ENCODE measurements at regions not wholly inside any gene's neighbourhood (a gene's known extent, or its start where the extent isn't known, plus 50 kb on each side); places are given as distances from the start of the nearest gene placed in this dataset.
"Not testable (repeated sequence)": the region's sequence is repeated elsewhere in the genome, so short reads cannot be mapped to it uniquely, and the experiment has no call there.

DNA sequence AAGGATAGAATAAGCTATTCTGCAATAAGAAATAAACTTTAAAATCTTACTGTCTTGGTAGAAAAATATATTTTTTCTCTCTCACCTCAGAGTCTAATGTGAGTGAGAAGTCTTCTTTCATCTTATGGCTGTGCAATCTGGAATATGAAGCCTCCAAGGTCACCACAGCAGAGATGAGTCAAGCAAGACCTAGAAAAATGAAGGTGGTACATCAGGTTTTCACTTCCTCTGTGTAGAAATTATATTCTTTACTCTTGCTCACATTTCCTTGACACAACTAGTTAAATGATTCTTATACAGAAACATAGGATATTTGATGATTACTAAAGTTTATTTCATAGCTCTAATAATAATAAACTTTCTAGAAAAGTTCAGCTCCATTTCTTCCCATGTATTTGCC is 211.4 kb downstream of the CXXC4 start:
- H3K36me3 Mint-ChIP-seq (ENCODE audit: low read depth, unreplicated experiment) = no peaks in the 10 kb centered on the region
- no peak for FAIRE-seq
- H3K27ac ChIP-seq (ENCODE audit: low read depth, low read length) = no peak overlapping the region

GRCh38 chr4:104279744-104280143 is 214.9 kb downstream of the CXXC4 start:
- H4K20me1 ChIP-seq (ENCODE audit: insufficient read depth, low read length) = no peaks in the 10 kb centered on the region
- no peaks in the 10 kb centered on the region for H3K9me3 ChIP-seq (ENCODE audit: insufficient read depth, low read depth, low read length)
- H3K4me3 ChIP-seq (ENCODE audit: insufficient read depth, low read depth, low read length) = no peak overlapping the region
- TF ChIP-seq, protein P1, sequence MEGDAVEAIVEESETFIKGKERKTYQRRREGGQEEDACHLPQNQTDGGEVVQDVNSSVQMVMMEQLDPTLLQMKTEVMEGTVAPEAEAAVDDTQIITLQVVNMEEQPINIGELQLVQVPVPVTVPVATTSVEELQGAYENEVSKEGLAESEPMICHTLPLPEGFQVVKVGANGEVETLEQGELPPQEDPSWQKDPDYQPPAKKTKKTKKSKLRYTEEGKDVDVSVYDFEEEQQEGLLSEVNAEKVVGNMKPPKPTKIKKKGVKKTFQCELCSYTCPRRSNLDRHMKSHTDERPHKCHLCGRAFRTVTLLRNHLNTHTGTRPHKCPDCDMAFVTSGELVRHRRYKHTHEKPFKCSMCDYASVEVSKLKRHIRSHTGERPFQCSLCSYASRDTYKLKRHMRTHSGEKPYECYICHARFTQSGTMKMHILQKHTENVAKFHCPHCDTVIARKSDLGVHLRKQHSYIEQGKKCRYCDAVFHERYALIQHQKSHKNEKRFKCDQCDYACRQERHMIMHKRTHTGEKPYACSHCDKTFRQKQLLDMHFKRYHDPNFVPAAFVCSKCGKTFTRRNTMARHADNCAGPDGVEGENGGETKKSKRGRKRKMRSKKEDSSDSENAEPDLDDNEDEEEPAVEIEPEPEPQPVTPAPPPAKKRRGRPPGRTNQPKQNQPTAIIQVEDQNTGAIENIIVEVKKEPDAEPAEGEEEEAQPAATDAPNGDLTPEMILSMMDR (IDR thresholded peaks at IDR 0.05; ENCODE audit: insufficient read depth, low read depth, low read length) = no peak
- no peak for TF ChIP-seq EZH2 (IDR thresholded peaks at IDR 0.05; ENCODE audit: insufficient read depth, low read length)
- no peaks in the 10 kb centered on the region for H3K36me3 Mint-ChIP-seq (ENCODE audit: low read depth, unreplicated experiment)
- H3K4me1 ChIP-seq (ENCODE audit: insufficient read depth, low read length) = no peaks in the 10 kb centered on the region
- no peaks in the 10 kb centered on the region for H3K36me3 ChIP-seq (ENCODE audit: insufficient read depth, low read length)
- H3K4me2 ChIP-seq (ENCODE audit: low read length) = no peak overlapping the region
- no peak overlapping the region for H3K27ac Mint-ChIP-seq (ENCODE audit: unreplicated experiment)
- H3K79me2 ChIP-seq (ENCODE audit: insufficient read depth, low read length) = no peaks in the 10 kb centered on the region
- H3K4me3 Mint-ChIP-seq (ENCODE audit: unreplicated experiment) = no peak overlapping the region
- no peaks in the 10 kb centered on the region for H3K27me3 Mint-ChIP-seq (ENCODE audit: low read depth, unreplicated experiment)
- DNase-seq (ENCODE audit: low read depth) = no peak
- no peak for FAIRE-seq
- H3K27me3 ChIP-seq (ENCODE audit: insufficient read depth, low read length) = no peaks in the 10 kb centered on the region
- no peak overlapping the region for H3K27ac ChIP-seq (ENCODE audit: low read depth, low read length)
- H2AFZ ChIP-seq (ENCODE audit: low read depth, low read length) = no peak overlapping the region
- H3K9me3 Mint-ChIP-seq (ENCODE audit: unreplicated experiment) = no peaks in the 10 kb centered on the region
- H3K9ac ChIP-seq (ENCODE audit: low read length) = no peak overlapping the region
- H3K4me1 Mint-ChIP-seq (ENCODE audit: low read depth, unreplicated experiment) = no peaks in the 10 kb centered on the region

More for the DNA sequence above, 211.4 kb downstream of the CXXC4 start:
- TF ChIP-seq EZH2 (IDR thresholded peaks at IDR 0.05; ENCODE audit: insufficient read depth, low read length) = no peak
- TF ChIP-seq, protein P1 (IDR thresholded peaks at IDR 0.05; ENCODE audit: insufficient read depth, low read depth, low read length) = no peak
- Histone ChIP-seq H4K20me1 (ENCODE audit: insufficient read depth, low read length) (no peaks in the 10 kb centered on the region), H2AFZ (ENCODE audit: low read depth, low read length) (no peak overlapping the region), H3K27me3 (ENCODE audit: insufficient read depth, low read length) (no peaks in the 10 kb centered on the region), H3K4me3 (ENCODE audit: insufficient read depth, low read depth, low read length) (no peak overlapping the region), H3K36me3 (ENCODE audit: insufficient read depth, low read length) (no peaks in the 10 kb centered on the region), H3K9ac (ENCODE audit: low read length) (no peak overlapping the region), H3K4me1 (ENCODE audit: insufficient read depth, low read length) (no peaks in the 10 kb centered on the region), H3K4me2 (ENCODE audit: low read length) (no peak overlapping the region), H3K9me3 (ENCODE audit: insufficient read depth, low read depth, low read length) (no peaks in the 10 kb centered on the region), H3K79me2 (ENCODE audit: insufficient read depth, low read length) (no peaks in the 10 kb centered on the region)
- no peak overlapping the region for H3K27ac Mint-ChIP-seq (ENCODE audit: unreplicated experiment)
- no peak for DNase-seq (ENCODE audit: low read depth)
- H3K9me3 Mint-ChIP-seq (ENCODE audit: unreplicated experiment) = no peaks in the 10 kb centered on the region
- H3K27me3 Mint-ChIP-seq (ENCODE audit: low read depth, unreplicated experiment) = no peaks in the 10 kb centered on the region
- no peak overlapping the region for H3K4me3 Mint-ChIP-seq (ENCODE audit: unreplicated experiment)
- no peaks in the 10 kb centered on the region for H3K4me1 Mint-ChIP-seq (ENCODE audit: low read depth, unreplicated experiment)

GRCh38 chr4:104272966-104273365 is 221.7 kb downstream of the CXXC4 start:
- Histone ChIP-seq H3K4me1 (ENCODE audit: insufficient read depth, low read length) (no peaks in the 10 kb centered on the region), H3K27me3 (ENCODE audit: insufficient read depth, low read length) (no peaks in the 10 kb centered on the region), H3K9ac (ENCODE audit: low read length) (no peak overlapping the region), H3K36me3 (ENCODE audit: insufficient read depth, low read length) (no peaks in the 10 kb centered on the region), H3K27ac (ENCODE audit: low read depth, low read length) (no peak overlapping the region), H3K4me2 (ENCODE audit: low read length) (no peak overlapping the region), H4K20me1 (ENCODE audit: insufficient read depth, low read length) (no peaks in the 10 kb centered on the region), H3K79me2 (ENCODE audit: insufficient read depth, low read length) (no peaks in the 10 kb centered on the region), H2AFZ (ENCODE audit: low read depth, low read length) (no peak overlapping the region), H3K4me3 (ENCODE audit: insufficient read depth, low read depth, low read length) (no peak overlapping the region), H3K9me3 (ENCODE audit: insufficient read depth, low read depth, low read length) (no peaks in the 10 kb centered on the region)
- TF ChIP-seq EZH2 (IDR thresholded peaks at IDR 0.05; ENCODE audit: insufficient read depth, low read length) = no peak
- TF ChIP-seq, protein P1 (IDR thresholded peaks at IDR 0.05; ENCODE audit: insufficient read depth, low read depth, low read length) = no peak
- no peak overlapping the region for H3K27ac Mint-ChIP-seq (ENCODE audit: unreplicated experiment)
- no peaks in the 10 kb centered on the region for H3K27me3 Mint-ChIP-seq (ENCODE audit: low read depth, unreplicated experiment)
- H3K36me3 Mint-ChIP-seq (ENCODE audit: low read depth, unreplicated experiment) = no peaks in the 10 kb centered on the region
- H3K9me3 Mint-ChIP-seq (ENCODE audit: unreplicated experiment) = no peaks in the 10 kb centered on the region
- DNase-seq (ENCODE audit: low read depth) = no peak
- FAIRE-seq = no peak
- H3K4me3 Mint-ChIP-seq (ENCODE audit: unreplicated experiment) = no peak overlapping the region
- no peaks in the 10 kb centered on the region for H3K4me1 Mint-ChIP-seq (ENCODE audit: low read depth, unreplicated experiment)

DNA sequence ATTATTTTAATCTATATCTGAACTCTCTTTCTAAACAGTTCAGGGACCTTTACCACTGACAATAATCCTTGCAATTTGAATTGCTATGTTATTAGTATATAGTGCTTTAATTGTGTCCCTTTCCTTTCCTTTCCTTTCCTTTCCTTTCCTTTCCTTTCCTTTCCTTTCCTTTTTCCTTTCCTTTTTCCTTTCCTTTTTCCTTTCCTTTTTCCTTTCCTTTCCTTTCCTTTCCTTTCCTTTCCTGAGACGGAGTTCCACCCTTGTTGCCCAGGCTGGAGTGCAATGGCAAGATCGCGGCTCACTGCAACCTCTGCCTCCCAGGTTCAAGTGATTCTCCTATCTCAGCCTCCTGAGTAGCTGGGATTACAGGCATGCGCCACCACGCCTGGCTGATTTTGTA is 225.1 kb downstream of the CXXC4 start:
- H3K27ac Mint-ChIP-seq (ENCODE audit: unreplicated experiment); H3K27me3 ChIP-seq (ENCODE audit: insufficient read depth, low read length); H3K36me3 Mint-ChIP-seq (ENCODE audit: low read depth, unreplicated experiment); H3K4me1 ChIP-seq (ENCODE audit: insufficient read depth, low read length); H3K36me3 ChIP-seq (ENCODE audit: insufficient read depth, low read length); H3K27ac ChIP-seq (ENCODE audit: low read depth, low read length); H3K4me3 Mint-ChIP-seq (ENCODE audit: unreplicated experiment); H2AFZ ChIP-seq (ENCODE audit: low read depth, low read length); H3K4me2 ChIP-seq (ENCODE audit: low read length); H3K4me3 ChIP-seq (ENCODE audit: insufficient read depth, low read depth, low read length); H3K4me1 Mint-ChIP-seq (ENCODE audit: low read depth, unreplicated experiment); DNase-seq (ENCODE audit: low read depth); H3K27me3 Mint-ChIP-seq (ENCODE audit: low read depth, unreplicated experiment); H3K9me3 Mint-ChIP-seq (ENCODE audit: unreplicated experiment); H3K79me2 ChIP-seq (ENCODE audit: insufficient read depth, low read length); H3K9me3 ChIP-seq (ENCODE audit: insufficient read depth, low read depth, low read length); FAIRE-seq; H4K20me1 ChIP-seq (ENCODE audit: insufficient read depth, low read length); H3K9ac ChIP-seq (ENCODE audit: low read length): not testable (repeated sequence)
